ENCODE measurements at regions not wholly inside any gene's neighbourhood (a gene's known extent, or its start where the extent isn't known, plus 50 kb on each side); places are given as distances from the start of the nearest gene placed in this dataset.

GRCh38 chr10:35949811-35950211, 307.7 kb upstream of the FZD8 start:
- TF ChIP-seq CTCF (IDR thresholded peaks at IDR 0.05; ENCODE audit: low read depth, low read length) (no peak), POLR2A (IDR thresholded peaks at IDR 0.05; ENCODE audit: extremely low read depth, insufficient read length) (no peak)
